Mesothelial cell of epicardium (in vitro differentiated cells): ENCODE measurements at regions not wholly inside any gene's neighbourhood (a gene's known extent, or its start where the extent isn't known, plus 50 kb on each side); places are given as distances from the start of the nearest gene placed in this dataset.
"Not testable (repeated sequence)": the region's sequence is repeated elsewhere in the genome, so short reads cannot be mapped to it uniquely, and the experiment has no call there.

Source experiments
- DNase-seq, 2 experiments: peaks; one replicate each; pipeline ENCODE4 v3.0.0; 2021; ENCODE audit warnings: low spot score in 2 of 2; ENCODE audit not compliant: unreplicated experiment in 2 of 2
- H3K27ac Mint-ChIP-seq: 2 replicates; pipeline ENCODE4 v1.8.0; 2021; ENCODE audit warnings: mixed read lengths
- H3K27me3 Mint-ChIP-seq: 2 replicates; pipeline ENCODE4 v1.8.0; 2021; ENCODE audit warnings: low read depth, mixed read lengths
- H3K36me3 Mint-ChIP-seq: 2 replicates; pipeline ENCODE4 v1.8.0; 2021; ENCODE audit warnings: mixed read lengths
- H3K4me1 Mint-ChIP-seq: 2 replicates; pipeline ENCODE4 v1.8.0; 2021; ENCODE audit warnings: mixed read lengths
- H3K4me3 Mint-ChIP-seq: 2 replicates; pipeline ENCODE4 v1.8.0; 2021; ENCODE audit warnings: mild to moderate bottlenecking, moderate library complexity, mixed read lengths
- H3K9me3 Mint-ChIP-seq: 2 replicates; pipeline ENCODE4 v1.8.0; 2021; ENCODE audit warnings: mixed read lengths
- CTCF ChIP-seq: fragments of 200-600 bp; sonication (generic); IDR thresholded peaks from one replicate; pipeline ENCODE4 v1.5.0; 2021; ENCODE audit warnings: antibody characterized with exemption; ENCODE audit not compliant: unreplicated experiment

- H3K4me1 Mint-ChIP-seq: peaks cover 9% of the 10 kb centered on the region
- H3K27ac Mint-ChIP-seq: no peak overlapping the region
- peaks cover 20% of the 10 kb centered on the region for H3K9me3 Mint-ChIP-seq
- H3K36me3 Mint-ChIP-seq: no peaks in the 10 kb centered on the region
- no peak for DNase-seq
- no peaks in the 10 kb centered on the region for H3K27me3 Mint-ChIP-seq
- H3K4me3 Mint-ChIP-seq: no peak overlapping the region
- no peak for TF ChIP-seq CTCF
These were observed 326.7 kb downstream of the BCKDHB start for GRCh38 chr6:80433010-80433672.

GRCh38 chr6:80425089-80425823 is 318.8 kb downstream of the BCKDHB start:
- Mint-ChIP-seq H3K27me3 (no peaks in the 10 kb centered on the region), H3K4me1 (no peaks in the 10 kb centered on the region), H3K36me3 (peaks cover 24% of the 10 kb centered on the region), H3K4me3 (no peak overlapping the region), H3K9me3 (peaks cover 57% of the 10 kb centered on the region), H3K27ac (no peak overlapping the region)
- peak; percentile 26 for TF ChIP-seq CTCF
- DNase-seq: no peak

GRCh38 chr6:80411486-80411885 is 305.0 kb downstream of the BCKDHB start:
- Mint-ChIP-seq H3K36me3 (peaks cover 10% of the 10 kb centered on the region), H3K27me3 (no peaks in the 10 kb centered on the region), H3K4me3 (no peak overlapping the region), H3K27ac (no peak overlapping the region), H3K9me3 (peaks cover 45% of the 10 kb centered on the region), H3K4me1 (no peaks in the 10 kb centered on the region)
- TF ChIP-seq CTCF: no peak
- DNase-seq: no peak

- not testable (repeated sequence) for H3K4me1 Mint-ChIP-seq, H3K27ac Mint-ChIP-seq, DNase-seq, H3K4me3 Mint-ChIP-seq, H3K36me3 Mint-ChIP-seq, H3K27me3 Mint-ChIP-seq
- H3K9me3 Mint-ChIP-seq: peaks cover 54% of the 10 kb centered on the region
These were observed 301.5 kb downstream of the BCKDHB start for GRCh38 chr6:80407976-80408375.

GRCh38 chr6:80404889-80405288 is 298.4 kb downstream of the BCKDHB start:
- Mint-ChIP-seq H3K36me3 (peaks cover 6% of the 10 kb centered on the region), H3K27ac (no peak overlapping the region), H3K4me1 (no peaks in the 10 kb centered on the region), H3K4me3 (no peak overlapping the region), H3K27me3 (no peaks in the 10 kb centered on the region), H3K9me3 (peaks cover 70% of the 10 kb centered on the region)
- TF ChIP-seq CTCF: no peak
- no peak for DNase-seq

GRCh38 chr6:80403365-80403764 is 296.9 kb downstream of the BCKDHB start:
- H3K27me3 Mint-ChIP-seq: no peaks in the 10 kb centered on the region
- no peak overlapping the region for H3K4me3 Mint-ChIP-seq
- H3K27ac Mint-ChIP-seq: no peak overlapping the region
- peaks cover 70% of the 10 kb centered on the region for H3K9me3 Mint-ChIP-seq
- no peak for DNase-seq
- TF ChIP-seq CTCF: no peak
- peaks cover 6% of the 10 kb centered on the region for H3K36me3 Mint-ChIP-seq
- no peaks in the 10 kb centered on the region for H3K4me1 Mint-ChIP-seq
